GM12878 (cell line): ENCODE measurements at regions not wholly inside any gene's neighbourhood (a gene's known extent, or its start where the extent isn't known, plus 50 kb on each side); places are given as distances from the start of the nearest gene placed in this dataset.
"Not testable (repeated sequence)": the region's sequence is repeated elsewhere in the genome, so short reads cannot be mapped to it uniquely, and the experiment has no call there.

ENCODE experiments used
- ATAC-seq: fragments of 200-7000 bp; cut with Tn5 transposase; 3 replicates; pipeline ENCODE4 v1.9.1; 2020; ENCODE audit warnings: mild to moderate bottlenecking, moderate library complexity
- BruUV-seq: library from RNA; stranded (reverse); fragments of 400-500 nt; replicated peaks from 2 replicates; lab custom pipeline; 2021; lab: Mats Ljungman, UMichigan
- CTCF ChIA-PET: fragments of 300-600 bp; sonication (Branson Sonifier 250); formaldehyde crosslinking; extraction: SDS; loops from one replicate; lab custom pipeline; 2021; ENCODE audit warnings: inconsistent platforms; lab: Yijun Ruan, JAX
- POLR2A ChIA-PET: fragments of 350-600 bp; formaldehyde crosslinking; extraction: SDS; loops from one replicate; lab custom pipeline; 2021; ENCODE audit warnings: inconsistent platforms; lab: Charles Lee
- RAD21 ChIA-PET: fragments of 300-600 bp; sonication (Branson Sonifier 250); formaldehyde crosslinking; loops from one replicate; lab custom pipeline; 2023; ENCODE audit warnings: antibody characterized with exemption; ENCODE audit not compliant: unreplicated experiment; lab: Charles Lee
- SMC1A ChIA-PET: fragments of 300-600 bp; sonication (Branson Sonifier 250); formaldehyde crosslinking; loops from one replicate; lab custom pipeline; 2023; ENCODE audit not compliant: unreplicated experiment, uncharacterized antibody; lab: Charles Lee
- DNase-seq: peaks from one replicate; pipeline ENCODE4 v3.0.0-alpha.2; 2011; ENCODE audit warnings: low read depth, low spot score
- FAIRE-seq: peaks from 3 replicates; lab custom pipeline; 2011; peaks lifted over from hg19 to GRCh38; lab: Jason Lieb, UNC
- H2AFZ ChIP-seq: 2 replicates; pipeline ENCODE4 v1.6.0; 2011; ENCODE audit warnings: low read depth, low read length, control low read depth; ENCODE audit not compliant: control insufficient read depth
- H3K27ac ChIP-seq: 2 replicates; pipeline ENCODE4 v1.5.1; 2011; ENCODE audit warnings: control low read depth; ENCODE audit not compliant: control insufficient read depth, insufficient read depth
- H3K27me3 ChIP-seq, 2 experiments: replicated peaks in 1 of 2; 2 replicates each; pipeline versions ENCODE4 v1.6.0 to v1.6.1; 2011; ENCODE audit warnings: low read length in 1 of 2; ENCODE audit not compliant: control insufficient read depth in 2 of 2, insufficient read depth in 2 of 2
- H3K36me3 ChIP-seq, 2 experiments: 2 replicates each; pipeline ENCODE4 v1.5.1; 2011; ENCODE audit warnings: low read length in 1 of 2; ENCODE audit not compliant: control insufficient read depth in 2 of 2, insufficient read depth in 2 of 2
- H3K4me1 ChIP-seq: 2 replicates; pipeline ENCODE4 v1.6.1; 2011; ENCODE audit warnings: mild to moderate bottlenecking, low read length, moderate library complexity, mixed read lengths; ENCODE audit not compliant: control insufficient read depth, insufficient read depth
- H3K4me2 ChIP-seq: 2 replicates; pipeline ENCODE4 v1.6.0; 2011; ENCODE audit warnings: control low read depth; ENCODE audit not compliant: control insufficient read depth, insufficient read depth
- H3K4me3 ChIP-seq: fragments of 200-600 bp; sonication (generic); 2 replicates; pipeline ENCODE4 v1.5.1; 2016
- H3K79me2 ChIP-seq: 2 replicates; pipeline ENCODE4 v1.6.0; 2011; ENCODE audit warnings: low read length; ENCODE audit not compliant: control insufficient read depth, insufficient read depth
- H3K9ac ChIP-seq: 2 replicates; pipeline ENCODE4 v1.8.0; 2011; ENCODE audit warnings: low read length, control low read depth, mixed read lengths; ENCODE audit not compliant: control insufficient read depth, insufficient read depth
- H3K9me3 ChIP-seq: replicated peaks from 3 replicates; pipeline ENCODE4 v1.5.1; 2011; ENCODE audit warnings: mild to moderate bottlenecking, low read length; ENCODE audit not compliant: control insufficient read depth, insufficient read depth
- H4K20me1 ChIP-seq: 2 replicates; pipeline ENCODE4 v1.6.0; 2011; ENCODE audit not compliant: control insufficient read depth, insufficient read depth
- BRCA1 ChIP-seq: IDR thresholded peaks from 2 replicates; pipeline ENCODE4 v1.6.1; 2011; ENCODE audit warnings: low read depth, low read length, improper control_type of control experiment
- EZH2 ChIP-seq: IDR thresholded peaks from 2 replicates; pipeline ENCODE4 v1.6.1; 2012; ENCODE audit warnings: low read depth, mild to moderate bottlenecking, control low read depth, inconsistent platforms, low read length, borderline replicate concordance; ENCODE audit not compliant: control insufficient read depth
- MEF2A ChIP-seq: IDR thresholded peaks from 2 replicates; pipeline ENCODE4 v1.6.1; 2011; ENCODE audit warnings: low read depth, mild to moderate bottlenecking, low read length, moderate library complexity; ENCODE audit not compliant: insufficient read depth
- PBX3 ChIP-seq: IDR thresholded peaks from 2 replicates; pipeline ENCODE4 v1.6.1; 2011; ENCODE audit warnings: mild to moderate bottlenecking, low read depth, low read length, moderate library complexity; ENCODE audit not compliant: insufficient replicate concordance
- POLR2AphosphoS5 ChIP-seq: IDR thresholded peaks from 2 replicates; pipeline ENCODE4 v1.6.1; 2011; ENCODE audit warnings: mild to moderate bottlenecking, low read length, inconsistent platforms
- STAT1 ChIP-seq: fragments of 450-650 bp; conservative IDR thresholded peaks from 2 replicates; pipeline ENCODE4 v1.6.1; 2014; ENCODE audit warnings: antibody characterized with exemption, mild to moderate bottlenecking
- SUPT20H ChIP-seq: IDR thresholded peaks from 2 replicates; pipeline ENCODE4 v1.6.1; 2011; ENCODE audit warnings: low read depth, mild to moderate bottlenecking, low read length, moderate library complexity, borderline replicate concordance; ENCODE audit not compliant: control insufficient read depth
- TAF1 ChIP-seq: IDR thresholded peaks from 2 replicates; pipeline ENCODE4 v1.6.1; 2011; ENCODE audit warnings: mild to moderate bottlenecking, low read depth, low read length, borderline replicate concordance
- ZNF384 ChIP-seq: IDR thresholded peaks from 2 replicates; pipeline ENCODE4 v1.6.1; 2012; ENCODE audit warnings: low read depth, mild to moderate bottlenecking, low read length, improper control_type of control experiment, borderline replicate concordance
- WGBS: methylation state at CpG from one replicate; pipeline ENCODE4 v1.1.6; 2016; ENCODE audit warnings: low lambda C conversion rate; ENCODE audit not compliant: insufficient replicate concordance, insufficient coverage; ENCODE audit errors: missing lambda C conversion rate; 5-methylcytosine and 5-hydroxymethylcytosine counted together
- in situ Hi-C: fragments of 300-500 bp; cut with MboI; formaldehyde crosslinking; loops from 9 replicates; pipeline ENCODE4 v1.14.3; 2018; ENCODE audit warnings: mixed read lengths
- intact Hi-C: fragments of 100-400 bp; cut with micrococcal nuclease; formaldehyde crosslinking; loops from one replicate; pipeline ENCODE4 v1.14.2; 2022; ENCODE audit not compliant: unreplicated experiment
- TF ChIP-seq, protein P1 (sequence below): IDR thresholded peaks from 2 replicates; pipeline ENCODE4 v1.6.1; 2012; ENCODE audit warnings: low read depth, low read length, improper control_type of control experiment
- TF ChIP-seq, protein P2 (sequence below): IDR thresholded peaks from 2 replicates; pipeline ENCODE4 v1.6.1; 2011; ENCODE audit warnings: low read depth, mild to moderate bottlenecking, low read length, moderate library complexity, borderline replicate concordance; ENCODE audit errors: extremely low read depth

- Histone ChIP-seq H2AFZ (no peak overlapping the region), H3K27me3 (no peaks in the 10 kb centered on the region), H3K4me2 (no peak overlapping the region), H3K27ac (no peak overlapping the region), H3K79me2 (no peaks in the 10 kb centered on the region), H3K4me1 (no peaks in the 10 kb centered on the region), H3K36me3 (no peaks in the 10 kb centered on the region), H3K4me3 (no peak overlapping the region), H4K20me1 (no peaks in the 10 kb centered on the region), H3K9ac (no peak overlapping the region), H3K9me3 (no peaks in the 10 kb centered on the region)
- SMC1A ChIA-PET = no interaction called here
- intact Hi-C loops = no loop called here
- no peak for TF ChIP-seq EZH2
- TF ChIP-seq STAT1 = no peak
- TF ChIP-seq BRCA1 = no peak
- TF ChIP-seq ZNF384 = no peak
- TF ChIP-seq, protein P1, sequence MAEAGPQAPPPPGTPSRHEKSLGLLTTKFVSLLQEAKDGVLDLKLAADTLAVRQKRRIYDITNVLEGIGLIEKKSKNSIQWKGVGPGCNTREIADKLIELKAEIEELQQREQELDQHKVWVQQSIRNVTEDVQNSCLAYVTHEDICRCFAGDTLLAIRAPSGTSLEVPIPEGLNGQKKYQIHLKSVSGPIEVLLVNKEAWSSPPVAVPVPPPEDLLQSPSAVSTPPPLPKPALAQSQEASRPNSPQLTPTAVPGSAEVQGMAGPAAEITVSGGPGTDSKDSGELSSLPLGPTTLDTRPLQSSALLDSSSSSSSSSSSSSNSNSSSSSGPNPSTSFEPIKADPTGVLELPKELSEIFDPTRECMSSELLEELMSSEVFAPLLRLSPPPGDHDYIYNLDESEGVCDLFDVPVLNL = no peak
- TF ChIP-seq SUPT20H = no peak
- no peak for TF ChIP-seq MEF2A
- TF ChIP-seq, protein P2, sequence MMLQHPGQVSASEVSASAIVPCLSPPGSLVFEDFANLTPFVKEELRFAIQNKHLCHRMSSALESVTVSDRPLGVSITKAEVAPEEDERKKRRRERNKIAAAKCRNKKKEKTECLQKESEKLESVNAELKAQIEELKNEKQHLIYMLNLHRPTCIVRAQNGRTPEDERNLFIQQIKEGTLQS = no peak
- TF ChIP-seq TAF1 = no peak
- no peak for TF ChIP-seq PBX3
- no peak for TF ChIP-seq POLR2AphosphoS5
- RAD21 ChIA-PET = no interaction called here
- DNase-seq = no peak
- no peak for ATAC-seq
- no peak for FAIRE-seq
- CTCF ChIA-PET = interaction anchor here (1.5 kb wide), 1 partner anchor 13 kb away, joined by 4 read pairs; no protein-coding TSS in a partner anchor
- BruUV-seq = no TSS peak
- in situ Hi-C loops = no loop called here
- POLR2A ChIA-PET = no interaction called here
Measured at GRCh38 chr5:109546461-109546860, 136.7 kb upstream of the PJA2 start.

DNA sequence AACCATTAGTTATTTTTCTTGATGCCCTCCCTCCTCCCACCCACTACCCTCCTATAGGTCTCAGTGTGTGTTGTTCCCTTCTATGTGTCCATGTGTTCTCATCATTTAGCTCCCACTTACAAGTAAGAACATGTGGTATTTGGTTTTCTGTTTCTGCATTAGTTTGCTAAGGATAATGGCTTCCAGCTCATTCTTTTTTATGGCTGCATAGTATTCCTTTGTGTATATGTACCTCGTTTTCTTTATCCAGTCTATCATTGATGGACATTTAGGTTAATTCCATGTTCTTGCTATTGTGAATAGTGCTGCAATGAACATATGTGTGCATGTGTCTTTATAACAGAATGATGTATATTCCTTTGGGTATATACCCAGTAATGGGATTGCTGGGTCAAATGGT, 135.1 kb upstream of the PJA2 start:
- H3K27me3 ChIP-seq, H3K4me2 ChIP-seq, H4K20me1 ChIP-seq, in situ Hi-C loops, DNase-seq, SMC1A ChIA-PET, POLR2A ChIA-PET, H3K79me2 ChIP-seq, H3K9ac ChIP-seq, H3K4me3 ChIP-seq, H2AFZ ChIP-seq, H3K27ac ChIP-seq, H3K9me3 ChIP-seq, intact Hi-C loops, RAD21 ChIA-PET, H3K36me3 ChIP-seq, ATAC-seq, FAIRE-seq, CTCF ChIA-PET, H3K4me1 ChIP-seq, BruUV-seq: not testable (repeated sequence)
- 4% methylated on average over 1 of the region's 1 CpG for WGBS
